GM23338 (cell line): ENCODE measurements at regions not wholly inside any gene's neighbourhood (a gene's known extent, or its start where the extent isn't known, plus 50 kb on each side); places are given as distances from the start of the nearest gene placed in this dataset.

Experiments used
- ATAC-seq: fragments of 200-7000 bp; cut with Tn5 transposase; 3 replicates; pipeline ENCODE4 v1.9.1; 2020
- DNase-seq: peaks from one replicate; pipeline ENCODE4 v3.0.0-alpha.2; 2015; ENCODE audit warnings: low spot score
- H2AFZ ChIP-seq: fragments of 200-600 bp; sonication (generic); 2 replicates; pipeline ENCODE4 v1.8.0; 2016; ENCODE audit warnings: antibody characterized with exemption, mild to moderate bottlenecking, moderate library complexity
- H3F3A ChIP-seq: fragments of 200-600 bp; sonication (generic); replicated peaks from 2 replicates; pipeline ENCODE4 v1.8.0; 2017; ENCODE audit warnings: antibody characterized with exemption, mixed run types, low read depth
- H3K27ac ChIP-seq: fragments of 200-600 bp; sonication (generic); 2 replicates; pipeline ENCODE4 v1.6.1; 2016; ENCODE audit warnings: low read depth
- H3K27me3 ChIP-seq: fragments of 200-600 bp; sonication (generic); 2 replicates; pipeline ENCODE4 v1.8.0; 2016; ENCODE audit warnings: mild to moderate bottlenecking, mixed run types, moderate library complexity; ENCODE audit not compliant: insufficient read depth
- H3K36me3 ChIP-seq: fragments of 200-600 bp; sonication (generic); 2 replicates; pipeline ENCODE4 v1.8.0; 2016; ENCODE audit warnings: mild to moderate bottlenecking; ENCODE audit not compliant: insufficient read depth
- H3K4me1 ChIP-seq: fragments of 200-600 bp; sonication (generic); 2 replicates; pipeline ENCODE4 v1.8.0; 2016; ENCODE audit warnings: mild to moderate bottlenecking, moderate library complexity; ENCODE audit not compliant: insufficient read depth
- H3K4me2 ChIP-seq: fragments of 200-600 bp; sonication (generic); 2 replicates; pipeline ENCODE4 v1.7.1; 2017; ENCODE audit warnings: mixed run types
- H3K4me3 ChIP-seq: fragments of 200-600 bp; sonication (generic); 2 replicates; pipeline ENCODE4 v1.6.1; 2016; ENCODE audit warnings: mixed run types
- H3K79me2 ChIP-seq: fragments of 200-600 bp; sonication (generic); replicated peaks from 2 replicates; pipeline ENCODE4 v1.8.0; 2017; ENCODE audit warnings: mild to moderate bottlenecking; ENCODE audit not compliant: insufficient read depth
- H3K9me2 ChIP-seq: fragments of 200-600 bp; sonication (generic); 2 replicates; pipeline ENCODE4 v1.8.0; 2017; ENCODE audit not compliant: insufficient read depth
- H4K20me1 ChIP-seq: fragments of 200-600 bp; sonication (generic); replicated peaks from 2 replicates; pipeline ENCODE4 v1.8.0; 2017; ENCODE audit warnings: mild to moderate bottlenecking; ENCODE audit not compliant: insufficient read depth
- H3K27ac Mint-ChIP-seq: 2 replicates; pipeline ENCODE4 v1.8.0; 2020; ENCODE audit warnings: inconsistent platforms, mild to moderate bottlenecking, moderate library complexity, mixed read lengths
- H3K27me3 Mint-ChIP-seq: 3 replicates; pipeline ENCODE4 v1.8.0; 2022; ENCODE audit warnings: low read depth, mild to moderate bottlenecking, moderate library complexity, mixed read lengths, inconsistent platforms; ENCODE audit not compliant: insufficient read depth, poor library complexity
- H3K36me3 Mint-ChIP-seq: 3 replicates; pipeline ENCODE4 v1.8.0; 2021; ENCODE audit warnings: low read depth, mild to moderate bottlenecking, inconsistent platforms, moderate library complexity, mixed read lengths
- H3K4me1 Mint-ChIP-seq: 3 replicates; pipeline ENCODE4 v1.8.0; 2020; ENCODE audit warnings: mild to moderate bottlenecking, inconsistent platforms, mixed read lengths
- H3K4me3 Mint-ChIP-seq: 3 replicates; pipeline ENCODE4 v1.8.0; 2021; ENCODE audit warnings: moderate library complexity, mild to moderate bottlenecking, inconsistent platforms, mixed read lengths
- H3K9me3 Mint-ChIP-seq: 3 replicates; pipeline ENCODE4 v1.8.0; 2020; ENCODE audit warnings: moderate library complexity, mild to moderate bottlenecking, inconsistent platforms, mixed read lengths
- CREB1 ChIP-seq: fragments of 250-450 bp; sonication (Bioruptor Pico); IDR thresholded peaks from 2 replicates; pipeline ENCODE4 v1.5.0; 2020; ENCODE audit warnings: low read depth, mild to moderate bottlenecking, moderate library complexity
- EZH2 ChIP-seq: fragments of 200-600 bp; sonication (generic); IDR thresholded peaks from one replicate; pipeline ENCODE4 v1.8.0; 2017; ENCODE audit warnings: antibody characterized with exemption, mild to moderate bottlenecking, low read depth; ENCODE audit not compliant: unreplicated experiment
- JUNB ChIP-seq: IDR thresholded peaks from one replicate; pipeline ENCODE4 v1.6.1; 2016; ENCODE audit warnings: antibody characterized with exemption; ENCODE audit not compliant: unreplicated experiment
- NANOG ChIP-seq: IDR thresholded peaks from 2 replicates; pipeline ENCODE4 v1.6.1; 2016; ENCODE audit warnings: antibody characterized with exemption, borderline replicate concordance
- ZNF114 ChIP-seq: fragments of 250-450 bp; sonication (Bioruptor Pico); IDR thresholded peaks from 2 replicates; pipeline ENCODE4 v1.5.0; 2020; ENCODE audit warnings: mild to moderate bottlenecking, moderate library complexity
- ZNF331 ChIP-seq: fragments of 250-450 bp; sonication (Bioruptor Pico); IDR thresholded peaks from 2 replicates; pipeline ENCODE4 v1.5.0; 2020; ENCODE audit warnings: low read depth, mild to moderate bottlenecking, moderate library complexity
- TF ChIP-seq, protein P1 (sequence below): fragments of 250-450 bp; sonication (Bioruptor Pico); IDR thresholded peaks from 2 replicates; pipeline ENCODE4 v1.5.0; 2020; ENCODE audit warnings: mild to moderate bottlenecking, moderate library complexity
- TF ChIP-seq, protein P2 (sequence below): IDR thresholded peaks from one replicate; pipeline ENCODE4 v1.6.1; 2018; ENCODE audit warnings: antibody characterized with exemption; ENCODE audit not compliant: unreplicated experiment
- TF ChIP-seq, protein P3 (sequence below), 2 experiments: fragments of 200-600 bp in 1 of 2; sonication (generic) in 1 of 2; conservative IDR thresholded peaks; 2 replicates each; pipeline versions ENCODE4 v1.5.1 to v1.6.1; 2016 to 2017; ENCODE audit warnings: antibody characterized with exemption in 2 of 2, low read depth in 2 of 2, mild to moderate bottlenecking in 2 of 2, moderate library complexity in 1 of 2

DNA sequence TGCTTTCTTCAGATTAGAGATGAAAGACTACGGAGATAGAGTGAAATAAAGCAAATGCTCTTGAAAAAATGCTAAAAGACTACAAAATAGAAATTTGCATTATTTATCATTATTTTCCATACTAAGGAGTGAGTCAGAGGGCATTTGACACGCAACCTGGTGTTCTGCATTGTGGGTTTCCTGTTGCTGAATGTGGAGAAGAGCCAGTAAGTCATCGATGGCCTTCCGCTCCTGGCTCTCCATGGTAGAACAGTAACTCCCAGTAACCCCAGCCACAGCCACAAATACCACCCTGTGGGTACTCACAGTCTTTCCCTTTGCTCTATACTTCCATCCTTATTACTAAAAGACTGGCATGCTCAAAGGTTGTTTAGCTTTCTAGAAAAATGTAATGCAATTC is 61.5 kb downstream of the CGGBP1 start:
- Histone ChIP-seq H2AFZ (no peak overlapping the region), H3K4me3 (no peak overlapping the region), H4K20me1 (no peaks in the 10 kb centered on the region), H3K9me2 (no peaks in the 10 kb centered on the region), H3K36me3 (no peaks in the 10 kb centered on the region), H3K4me1 (no peaks in the 10 kb centered on the region), H3K79me2 (no peaks in the 10 kb centered on the region), H3K27me3 (no peaks in the 10 kb centered on the region), H3K4me2 (no peak overlapping the region), H3F3A (no peaks in the 10 kb centered on the region), H3K27ac (no peak overlapping the region)
- H3K36me3 Mint-ChIP-seq, result no peaks in the 10 kb centered on the region
- no peak overlapping the region for H3K4me3 Mint-ChIP-seq
- ATAC-seq (no peak), DNase-seq (no peak)
- no peak for TF ChIP-seq NANOG
- TF ChIP-seq, protein P1, sequence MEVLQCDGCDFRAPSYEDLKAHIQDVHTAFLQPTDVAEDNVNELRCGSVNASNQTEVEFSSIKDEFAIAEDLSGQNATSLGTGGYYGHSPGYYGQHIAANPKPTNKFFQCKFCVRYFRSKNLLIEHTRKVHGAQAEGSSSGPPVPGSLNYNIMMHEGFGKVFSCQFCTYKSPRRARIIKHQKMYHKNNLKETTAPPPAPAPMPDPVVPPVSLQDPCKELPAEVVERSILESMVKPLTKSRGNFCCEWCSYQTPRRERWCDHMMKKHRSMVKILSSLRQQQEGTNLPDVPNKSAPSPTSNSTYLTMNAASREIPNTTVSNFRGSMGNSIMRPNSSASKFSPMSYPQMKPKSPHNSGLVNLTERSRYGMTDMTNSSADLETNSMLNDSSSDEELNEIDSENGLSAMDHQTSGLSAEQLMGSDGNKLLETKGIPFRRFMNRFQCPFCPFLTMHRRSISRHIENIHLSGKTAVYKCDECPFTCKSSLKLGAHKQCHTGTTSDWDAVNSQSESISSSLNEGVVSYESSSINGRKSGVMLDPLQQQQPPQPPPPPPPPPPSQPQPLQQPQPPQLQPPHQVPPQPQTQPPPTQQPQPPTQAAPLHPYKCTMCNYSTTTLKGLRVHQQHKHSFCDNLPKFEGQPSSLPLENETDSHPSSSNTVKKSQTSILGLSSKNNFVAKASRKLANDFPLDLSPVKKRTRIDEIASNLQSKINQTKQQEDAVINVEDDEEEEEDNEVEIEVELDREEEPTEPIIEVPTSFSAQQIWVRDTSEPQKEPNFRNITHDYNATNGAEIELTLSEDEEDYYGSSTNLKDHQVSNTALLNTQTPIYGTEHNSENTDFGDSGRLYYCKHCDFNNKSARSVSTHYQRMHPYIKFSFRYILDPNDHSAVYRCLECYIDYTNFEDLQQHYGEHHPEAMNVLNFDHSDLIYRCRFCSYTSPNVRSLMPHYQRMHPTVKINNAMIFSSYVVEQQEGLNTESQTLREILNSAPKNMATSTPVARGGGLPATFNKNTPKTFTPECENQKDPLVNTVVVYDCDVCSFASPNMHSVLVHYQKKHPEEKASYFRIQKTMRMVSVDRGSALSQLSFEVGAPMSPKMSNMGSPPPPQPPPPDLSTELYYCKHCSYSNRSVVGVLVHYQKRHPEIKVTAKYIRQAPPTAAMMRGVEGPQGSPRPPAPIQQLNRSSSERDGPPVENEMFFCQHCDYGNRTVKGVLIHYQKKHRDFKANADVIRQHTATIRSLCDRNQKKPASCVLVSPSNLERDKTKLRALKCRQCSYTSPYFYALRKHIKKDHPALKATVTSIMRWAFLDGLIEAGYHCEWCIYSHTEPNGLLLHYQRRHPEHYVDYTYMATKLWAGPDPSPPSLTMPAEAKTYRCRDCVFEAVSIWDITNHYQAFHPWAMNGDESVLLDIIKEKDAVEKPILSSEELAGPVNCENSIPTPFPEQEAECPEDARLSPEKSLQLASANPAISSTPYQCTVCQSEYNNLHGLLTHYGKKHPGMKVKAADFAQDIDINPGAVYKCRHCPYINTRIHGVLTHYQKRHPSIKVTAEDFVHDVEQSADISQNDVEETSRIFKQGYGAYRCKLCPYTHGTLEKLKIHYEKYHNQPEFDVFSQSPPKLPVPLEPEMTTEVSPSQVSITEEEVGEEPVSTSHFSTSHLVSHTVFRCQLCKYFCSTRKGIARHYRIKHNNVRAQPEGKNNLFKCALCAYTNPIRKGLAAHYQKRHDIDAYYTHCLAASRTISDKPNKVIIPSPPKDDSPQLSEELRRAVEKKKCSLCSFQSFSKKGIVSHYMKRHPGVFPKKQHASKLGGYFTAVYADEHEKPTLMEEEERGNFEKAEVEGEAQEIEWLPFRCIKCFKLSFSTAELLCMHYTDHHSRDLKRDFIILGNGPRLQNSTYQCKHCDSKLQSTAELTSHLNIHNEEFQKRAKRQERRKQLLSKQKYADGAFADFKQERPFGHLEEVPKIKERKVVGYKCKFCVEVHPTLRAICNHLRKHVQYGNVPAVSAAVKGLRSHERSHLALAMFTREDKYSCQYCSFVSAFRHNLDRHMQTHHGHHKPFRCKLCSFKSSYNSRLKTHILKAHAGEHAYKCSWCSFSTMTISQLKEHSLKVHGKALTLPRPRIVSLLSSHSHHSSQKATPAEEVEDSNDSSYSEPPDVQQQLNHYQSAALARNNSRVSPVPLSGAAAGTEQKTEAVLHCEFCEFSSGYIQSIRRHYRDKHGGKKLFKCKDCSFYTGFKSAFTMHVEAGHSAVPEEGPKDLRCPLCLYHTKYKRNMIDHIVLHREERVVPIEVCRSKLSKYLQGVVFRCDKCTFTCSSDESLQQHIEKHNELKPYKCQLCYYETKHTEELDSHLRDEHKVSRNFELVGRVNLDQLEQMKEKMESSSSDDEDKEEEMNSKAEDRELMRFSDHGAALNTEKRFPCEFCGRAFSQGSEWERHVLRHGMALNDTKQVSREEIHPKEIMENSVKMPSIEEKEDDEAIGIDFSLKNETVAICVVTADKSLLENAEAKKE (CRISPR knock-in tag), result no peak
- TF ChIP-seq ZNF331 (CRISPR knock-in tag), result no peak
- no peak for TF ChIP-seq JUNB
- TF ChIP-seq ZNF114 (CRISPR knock-in tag), result no peak
- TF ChIP-seq EZH2, result no peak
- no peak for TF ChIP-seq CREB1 (CRISPR knock-in tag)
- TF ChIP-seq, protein P2, sequence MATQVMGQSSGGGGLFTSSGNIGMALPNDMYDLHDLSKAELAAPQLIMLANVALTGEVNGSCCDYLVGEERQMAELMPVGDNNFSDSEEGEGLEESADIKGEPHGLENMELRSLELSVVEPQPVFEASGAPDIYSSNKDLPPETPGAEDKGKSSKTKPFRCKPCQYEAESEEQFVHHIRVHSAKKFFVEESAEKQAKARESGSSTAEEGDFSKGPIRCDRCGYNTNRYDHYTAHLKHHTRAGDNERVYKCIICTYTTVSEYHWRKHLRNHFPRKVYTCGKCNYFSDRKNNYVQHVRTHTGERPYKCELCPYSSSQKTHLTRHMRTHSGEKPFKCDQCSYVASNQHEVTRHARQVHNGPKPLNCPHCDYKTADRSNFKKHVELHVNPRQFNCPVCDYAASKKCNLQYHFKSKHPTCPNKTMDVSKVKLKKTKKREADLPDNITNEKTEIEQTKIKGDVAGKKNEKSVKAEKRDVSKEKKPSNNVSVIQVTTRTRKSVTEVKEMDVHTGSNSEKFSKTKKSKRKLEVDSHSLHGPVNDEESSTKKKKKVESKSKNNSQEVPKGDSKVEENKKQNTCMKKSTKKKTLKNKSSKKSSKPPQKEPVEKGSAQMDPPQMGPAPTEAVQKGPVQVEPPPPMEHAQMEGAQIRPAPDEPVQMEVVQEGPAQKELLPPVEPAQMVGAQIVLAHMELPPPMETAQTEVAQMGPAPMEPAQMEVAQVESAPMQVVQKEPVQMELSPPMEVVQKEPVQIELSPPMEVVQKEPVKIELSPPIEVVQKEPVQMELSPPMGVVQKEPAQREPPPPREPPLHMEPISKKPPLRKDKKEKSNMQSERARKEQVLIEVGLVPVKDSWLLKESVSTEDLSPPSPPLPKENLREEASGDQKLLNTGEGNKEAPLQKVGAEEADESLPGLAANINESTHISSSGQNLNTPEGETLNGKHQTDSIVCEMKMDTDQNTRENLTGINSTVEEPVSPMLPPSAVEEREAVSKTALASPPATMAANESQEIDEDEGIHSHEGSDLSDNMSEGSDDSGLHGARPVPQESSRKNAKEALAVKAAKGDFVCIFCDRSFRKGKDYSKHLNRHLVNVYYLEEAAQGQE, result no peak
- TF ChIP-seq, protein P3, sequence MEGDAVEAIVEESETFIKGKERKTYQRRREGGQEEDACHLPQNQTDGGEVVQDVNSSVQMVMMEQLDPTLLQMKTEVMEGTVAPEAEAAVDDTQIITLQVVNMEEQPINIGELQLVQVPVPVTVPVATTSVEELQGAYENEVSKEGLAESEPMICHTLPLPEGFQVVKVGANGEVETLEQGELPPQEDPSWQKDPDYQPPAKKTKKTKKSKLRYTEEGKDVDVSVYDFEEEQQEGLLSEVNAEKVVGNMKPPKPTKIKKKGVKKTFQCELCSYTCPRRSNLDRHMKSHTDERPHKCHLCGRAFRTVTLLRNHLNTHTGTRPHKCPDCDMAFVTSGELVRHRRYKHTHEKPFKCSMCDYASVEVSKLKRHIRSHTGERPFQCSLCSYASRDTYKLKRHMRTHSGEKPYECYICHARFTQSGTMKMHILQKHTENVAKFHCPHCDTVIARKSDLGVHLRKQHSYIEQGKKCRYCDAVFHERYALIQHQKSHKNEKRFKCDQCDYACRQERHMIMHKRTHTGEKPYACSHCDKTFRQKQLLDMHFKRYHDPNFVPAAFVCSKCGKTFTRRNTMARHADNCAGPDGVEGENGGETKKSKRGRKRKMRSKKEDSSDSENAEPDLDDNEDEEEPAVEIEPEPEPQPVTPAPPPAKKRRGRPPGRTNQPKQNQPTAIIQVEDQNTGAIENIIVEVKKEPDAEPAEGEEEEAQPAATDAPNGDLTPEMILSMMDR (conservative IDR thresholded peaks at IDR 0.05; ENCODE audit: low read depth in 2 of 2), result no peak
- H3K27me3 Mint-ChIP-seq, result no peaks in the 10 kb centered on the region
- no peaks in the 10 kb centered on the region for H3K9me3 Mint-ChIP-seq
- H3K27ac Mint-ChIP-seq, result no peak overlapping the region
- no peaks in the 10 kb centered on the region for H3K4me1 Mint-ChIP-seq
